Caki2 (cell line): ENCODE measurements at regions not wholly inside any gene's neighbourhood (a gene's known extent, or its start where the extent isn't known, plus 50 kb on each side); places are given as distances from the start of the nearest gene placed in this dataset.

Source experiments
- DNase-seq: peaks from one replicate; pipeline ENCODE4 v3.0.0-alpha.2; 2015; ENCODE audit warnings: low read depth
- in situ Hi-C: cut with HindIII; loops from 2 replicates; pipeline ENCODE4 v1.10.0; 2016; ENCODE audit warnings: low sequenced_read_pairs, low pct_unique_long_range_greater_than_20kb, mixed read lengths

GRCh38 chr9:105858877-105859276, 164.5 kb downstream of the TMEM38B start:
- DNase-seq: no peak
- in situ Hi-C loops: no loop called here

GRCh38 chr9:105859428-105860091, 165.2 kb downstream of the TMEM38B start:
- in situ Hi-C loops: no loop called here

GRCh38 chr9:105860516-105860915, 166.2 kb downstream of the TMEM38B start:
- in situ Hi-C loops: no loop called here

More at GRCh38 chr9:105859428-105860091, 165.2 kb downstream of the TMEM38B start:
- DNase-seq: no peak

GRCh38 chr9:105861972-105862371, 167.6 kb downstream of the TMEM38B start:
- in situ Hi-C loops: no loop called here
- no peak for DNase-seq

More at GRCh38 chr9:105860516-105860915, 166.2 kb downstream of the TMEM38B start:
- no peak for DNase-seq

GRCh38 chr9:105864248-105864898, 170.0 kb downstream of the TMEM38B start:
- DNase-seq: no peak
- in situ Hi-C loops: no loop called here

- DNase-seq: no peak
- in situ Hi-C loops: no loop called here
These were observed 170.9 kb downstream of the TMEM38B start for GRCh38 chr9:105865285-105865684.

- no peak for DNase-seq
- in situ Hi-C loops: no loop called here
These were observed 177.2 kb downstream of the TMEM38B start for GRCh38 chr9:105871540-105871939.

GRCh38 chr9:105873801-105874200, 179.5 kb downstream of the TMEM38B start:
- no peak for DNase-seq
- in situ Hi-C loops: no loop called here

- in situ Hi-C loops: no loop called here
- DNase-seq: no peak
These were observed 183.4 kb downstream of the TMEM38B start for GRCh38 chr9:105877721-105878120.

GRCh38 chr9:105879181-105879580, 184.8 kb downstream of the TMEM38B start:
- in situ Hi-C loops: no loop called here
- no peak for DNase-seq

- in situ Hi-C loops: no loop called here
These were observed 186.2 kb downstream of the TMEM38B start for GRCh38 chr9:105880517-105880916.

GRCh38 chr9:105881021-105881420, 186.7 kb downstream of the TMEM38B start:
- in situ Hi-C loops: no loop called here
- no peak for DNase-seq

More at GRCh38 chr9:105880517-105880916, 186.2 kb downstream of the TMEM38B start:
- no peak for DNase-seq

GRCh38 chr9:105881654-105882349, 187.5 kb downstream of the TMEM38B start:
- in situ Hi-C loops: no loop called here
- DNase-seq: peak; percentile 51

- no peak for DNase-seq
- in situ Hi-C loops: no loop called here
These were observed 189.5 kb downstream of the TMEM38B start for GRCh38 chr9:105883847-105884246.

- DNase-seq: no peak
- in situ Hi-C loops: no loop called here
These were observed 190.1 kb downstream of the TMEM38B start for GRCh38 chr9:105884416-105884815.

- in situ Hi-C loops: no loop called here
- no peak for DNase-seq
These were observed 191.8 kb downstream of the TMEM38B start for GRCh38 chr9:105886136-105886535.

- DNase-seq: no peak
- in situ Hi-C loops: no loop called here
These were observed 193.3 kb downstream of the TMEM38B start for GRCh38 chr9:105887679-105888078.

- in situ Hi-C loops: no loop called here
- DNase-seq: no peak
These were observed 195.9 kb downstream of the TMEM38B start for GRCh38 chr9:105890046-105890822.

- DNase-seq: no peak
- in situ Hi-C loops: no loop called here
These were observed 205.8 kb downstream of the TMEM38B start for GRCh38 chr9:105900123-105900522.
